SK-N-SH treated with all-trans-retinoic acid at 6 μM for 48 hours (cell line): ENCODE measurements at regions not wholly inside any gene's neighbourhood (a gene's known extent, or its start where the extent isn't known, plus 50 kb on each side); places are given as distances from the start of the nearest gene placed in this dataset.

Experiments
- ATAC-seq: fragments of 200-7000 bp; cut with Tn5 transposase; 3 replicates; pipeline ENCODE4 v1.9.1; 2020; ENCODE audit warnings: mild to moderate bottlenecking, moderate library complexity
- ARNTL ChIP-seq: fragments of 450-650 bp; formaldehyde crosslinking; IDR thresholded peaks from 2 replicates; pipeline ENCODE4 v1.5.0; 2020; ENCODE audit warnings: low read depth, mild to moderate bottlenecking, moderate library complexity, borderline replicate concordance
- BACH2 ChIP-seq: fragments of 250-450 bp; sonication (Bioruptor Pico); IDR thresholded peaks from 2 replicates; pipeline ENCODE4 v1.9.0; 2021; ENCODE audit warnings: mild to moderate bottlenecking, borderline replicate concordance
- CSDC2 ChIP-seq: fragments of 250-450 bp; sonication (Bioruptor Pico); IDR thresholded peaks from 2 replicates; pipeline ENCODE4 v1.5.0; 2020; ENCODE audit warnings: mild to moderate bottlenecking, moderate library complexity
- ESRRG ChIP-seq: fragments of 250-450 bp; sonication (Bioruptor Pico); IDR thresholded peaks from 2 replicates; pipeline ENCODE4 v1.6.1; 2021; ENCODE audit warnings: mild to moderate bottlenecking
- GLIS3 ChIP-seq: fragments of 250-450 bp; sonication (Bioruptor Pico); IDR thresholded peaks from 2 replicates; pipeline ENCODE4 v1.5.0; 2020; ENCODE audit warnings: mild to moderate bottlenecking, moderate library complexity
- ISL1 ChIP-seq: fragments of 250-450 bp; sonication (Bioruptor Pico); IDR thresholded peaks from 2 replicates; pipeline ENCODE4 v2.1.2; 2022; ENCODE audit warnings: mild to moderate bottlenecking, moderate library complexity
- PPARA ChIP-seq: fragments of 250-450 bp; sonication (Bioruptor Pico); IDR thresholded peaks from 2 replicates; pipeline ENCODE4 v1.5.0; 2020; ENCODE audit warnings: mild to moderate bottlenecking, borderline replicate concordance
- RARB ChIP-seq: fragments of 250-450 bp; sonication (Bioruptor Pico); IDR thresholded peaks from 2 replicates; pipeline ENCODE4 v1.8.0; 2021; ENCODE audit warnings: mild to moderate bottlenecking, moderate library complexity
- TCF4 ChIP-seq: fragments of 250-450 bp; sonication (Bioruptor Pico); IDR thresholded peaks from 2 replicates; pipeline ENCODE4 v1.8.0; 2021; ENCODE audit warnings: mild to moderate bottlenecking, moderate library complexity, borderline replicate concordance
- TOX ChIP-seq: fragments of 250-450 bp; sonication (Bioruptor Pico); IDR thresholded peaks from 2 replicates; pipeline ENCODE4 v1.8.0; 2021; ENCODE audit warnings: mild to moderate bottlenecking, moderate library complexity, borderline replicate concordance
- ZC3H10 ChIP-seq: fragments of 250-450 bp; sonication (Bioruptor Pico); IDR thresholded peaks from 2 replicates; pipeline ENCODE4 v1.5.1; 2021; ENCODE audit warnings: mild to moderate bottlenecking, moderate library complexity
- ZFP3 ChIP-seq: fragments of 250-450 bp; sonication (Bioruptor Pico); IDR thresholded peaks from 2 replicates; pipeline ENCODE4 v1.5.0; 2020; ENCODE audit warnings: mild to moderate bottlenecking, moderate library complexity
- ZFP30 ChIP-seq: fragments of 450-650 bp; formaldehyde crosslinking; IDR thresholded peaks from 2 replicates; pipeline ENCODE4 v1.5.0; 2022; ENCODE audit warnings: mild to moderate bottlenecking, moderate library complexity
- ZNF565 ChIP-seq: fragments of 450-650 bp; formaldehyde crosslinking; conservative IDR thresholded peaks from 2 replicates; pipeline ENCODE4 v1.5.0; 2020; ENCODE audit warnings: low read depth, mild to moderate bottlenecking, moderate library complexity
- ZNF70 ChIP-seq: fragments of 450-650 bp; formaldehyde crosslinking; IDR thresholded peaks from 2 replicates; pipeline ENCODE4 v1.5.0; 2020; ENCODE audit warnings: mild to moderate bottlenecking, moderate library complexity
- ZNF8 ChIP-seq: fragments of 450-650 bp; formaldehyde crosslinking; IDR thresholded peaks from 2 replicates; pipeline ENCODE4 v1.5.0; 2020; ENCODE audit warnings: mild to moderate bottlenecking, moderate library complexity
- TF ChIP-seq, protein P1 (sequence below): fragments of 250-450 bp; sonication (Bioruptor Pico); IDR thresholded peaks from 2 replicates; pipeline ENCODE4 v1.5.1; 2020; ENCODE audit warnings: low read depth, mild to moderate bottlenecking, moderate library complexity
- TF ChIP-seq, protein P2 (sequence below): fragments of 250-450 bp; sonication (Bioruptor Pico); IDR thresholded peaks from 2 replicates; pipeline ENCODE4 v1.5.0; 2020; ENCODE audit warnings: mild to moderate bottlenecking, moderate library complexity
- TF ChIP-seq, protein P3 (sequence below): fragments of 250-450 bp; sonication (Bioruptor Pico); IDR thresholded peaks from 2 replicates; pipeline ENCODE4 v1.8.0; 2020; ENCODE audit warnings: mild to moderate bottlenecking, moderate library complexity, borderline replicate concordance
- TF ChIP-seq, protein P4 (sequence below): fragments of 250-450 bp; sonication (Bioruptor Pico); IDR thresholded peaks from 2 replicates; pipeline ENCODE4 v1.5.1; 2021; ENCODE audit warnings: mild to moderate bottlenecking, moderate library complexity
- TF ChIP-seq, protein P5 (sequence below): fragments of 250-450 bp; sonication (Bioruptor Pico); IDR thresholded peaks from 2 replicates; pipeline ENCODE4 v1.8.0; 2021; ENCODE audit warnings: low read depth, mild to moderate bottlenecking, moderate library complexity, borderline replicate concordance

DNA sequence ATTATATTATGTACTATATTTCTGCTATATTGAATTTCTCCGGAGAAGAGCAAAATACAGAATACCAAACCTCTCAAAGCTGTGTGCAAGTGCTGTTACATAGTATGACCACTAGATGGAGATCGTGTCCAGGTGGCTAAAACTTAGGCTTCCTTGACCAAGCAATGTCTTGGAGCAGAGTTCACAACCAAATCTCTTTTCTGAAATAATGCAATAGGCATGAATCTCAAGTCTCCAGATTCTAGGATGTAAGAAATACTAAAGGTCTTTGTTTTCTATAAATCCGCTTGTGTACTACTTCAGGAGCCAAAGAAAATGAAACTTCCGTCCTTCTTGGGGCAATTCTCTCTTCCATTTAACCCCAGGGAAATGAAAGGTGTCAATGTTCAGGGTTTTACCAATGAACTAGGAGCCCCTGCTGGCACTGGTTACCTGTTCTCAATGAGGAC lies 181.5 kb upstream of the RAI14 start:
- TF ChIP-seq ARNTL (CRISPR knock-in tag) (no peak), ZNF70 (CRISPR knock-in tag) (no peak), ISL1 (CRISPR knock-in tag) (no peak), CSDC2 (CRISPR knock-in tag) (no peak), RARB (CRISPR knock-in tag) (no peak), ESRRG (no peak), ZNF8 (no peak), TOX (CRISPR knock-in tag) (no peak), ZFP30 (CRISPR knock-in tag) (no peak), ZNF565 (CRISPR knock-in tag) (no peak), GLIS3 (CRISPR knock-in tag) (no peak), ZC3H10 (CRISPR knock-in tag) (no peak), TCF4 (CRISPR knock-in tag) (no peak), ZFP3 (no peak), BACH2 (CRISPR knock-in tag) (no peak)
- TF ChIP-seq, protein P1, sequence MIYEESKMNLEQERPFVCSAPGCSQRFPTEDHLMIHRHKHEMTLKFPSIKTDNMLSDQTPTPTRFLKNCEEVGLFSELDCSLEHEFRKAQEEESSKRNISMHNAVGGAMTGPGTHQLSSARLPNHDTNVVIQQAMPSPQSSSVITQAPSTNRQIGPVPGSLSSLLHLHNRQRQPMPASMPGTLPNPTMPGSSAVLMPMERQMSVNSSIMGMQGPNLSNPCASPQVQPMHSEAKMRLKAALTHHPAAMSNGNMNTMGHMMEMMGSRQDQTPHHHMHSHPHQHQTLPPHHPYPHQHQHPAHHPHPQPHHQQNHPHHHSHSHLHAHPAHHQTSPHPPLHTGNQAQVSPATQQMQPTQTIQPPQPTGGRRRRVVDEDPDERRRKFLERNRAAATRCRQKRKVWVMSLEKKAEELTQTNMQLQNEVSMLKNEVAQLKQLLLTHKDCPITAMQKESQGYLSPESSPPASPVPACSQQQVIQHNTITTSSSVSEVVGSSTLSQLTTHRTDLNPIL (CRISPR knock-in tag), result no peak
- TF ChIP-seq, protein P2, sequence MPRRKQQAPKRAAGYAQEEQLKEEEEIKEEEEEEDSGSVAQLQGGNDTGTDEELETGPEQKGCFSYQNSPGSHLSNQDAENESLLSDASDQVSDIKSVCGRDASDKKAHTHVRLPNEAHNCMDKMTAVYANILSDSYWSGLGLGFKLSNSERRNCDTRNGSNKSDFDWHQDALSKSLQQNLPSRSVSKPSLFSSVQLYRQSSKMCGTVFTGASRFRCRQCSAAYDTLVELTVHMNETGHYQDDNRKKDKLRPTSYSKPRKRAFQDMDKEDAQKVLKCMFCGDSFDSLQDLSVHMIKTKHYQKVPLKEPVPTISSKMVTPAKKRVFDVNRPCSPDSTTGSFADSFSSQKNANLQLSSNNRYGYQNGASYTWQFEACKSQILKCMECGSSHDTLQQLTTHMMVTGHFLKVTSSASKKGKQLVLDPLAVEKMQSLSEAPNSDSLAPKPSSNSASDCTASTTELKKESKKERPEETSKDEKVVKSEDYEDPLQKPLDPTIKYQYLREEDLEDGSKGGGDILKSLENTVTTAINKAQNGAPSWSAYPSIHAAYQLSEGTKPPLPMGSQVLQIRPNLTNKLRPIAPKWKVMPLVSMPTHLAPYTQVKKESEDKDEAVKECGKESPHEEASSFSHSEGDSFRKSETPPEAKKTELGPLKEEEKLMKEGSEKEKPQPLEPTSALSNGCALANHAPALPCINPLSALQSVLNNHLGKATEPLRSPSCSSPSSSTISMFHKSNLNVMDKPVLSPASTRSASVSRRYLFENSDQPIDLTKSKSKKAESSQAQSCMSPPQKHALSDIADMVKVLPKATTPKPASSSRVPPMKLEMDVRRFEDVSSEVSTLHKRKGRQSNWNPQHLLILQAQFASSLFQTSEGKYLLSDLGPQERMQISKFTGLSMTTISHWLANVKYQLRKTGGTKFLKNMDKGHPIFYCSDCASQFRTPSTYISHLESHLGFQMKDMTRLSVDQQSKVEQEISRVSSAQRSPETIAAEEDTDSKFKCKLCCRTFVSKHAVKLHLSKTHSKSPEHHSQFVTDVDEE (CRISPR knock-in tag), result no peak
- TF ChIP-seq, protein P3, sequence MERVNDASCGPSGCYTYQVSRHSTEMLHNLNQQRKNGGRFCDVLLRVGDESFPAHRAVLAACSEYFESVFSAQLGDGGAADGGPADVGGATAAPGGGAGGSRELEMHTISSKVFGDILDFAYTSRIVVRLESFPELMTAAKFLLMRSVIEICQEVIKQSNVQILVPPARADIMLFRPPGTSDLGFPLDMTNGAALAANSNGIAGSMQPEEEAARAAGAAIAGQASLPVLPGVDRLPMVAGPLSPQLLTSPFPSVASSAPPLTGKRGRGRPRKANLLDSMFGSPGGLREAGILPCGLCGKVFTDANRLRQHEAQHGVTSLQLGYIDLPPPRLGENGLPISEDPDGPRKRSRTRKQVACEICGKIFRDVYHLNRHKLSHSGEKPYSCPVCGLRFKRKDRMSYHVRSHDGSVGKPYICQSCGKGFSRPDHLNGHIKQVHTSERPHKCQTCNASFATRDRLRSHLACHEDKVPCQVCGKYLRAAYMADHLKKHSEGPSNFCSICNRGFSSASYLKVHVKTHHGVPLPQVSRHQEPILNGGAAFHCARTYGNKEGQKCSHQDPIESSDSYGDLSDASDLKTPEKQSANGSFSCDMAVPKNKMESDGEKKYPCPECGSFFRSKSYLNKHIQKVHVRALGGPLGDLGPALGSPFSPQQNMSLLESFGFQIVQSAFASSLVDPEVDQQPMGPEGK, result no peak
- TF ChIP-seq, protein P4, sequence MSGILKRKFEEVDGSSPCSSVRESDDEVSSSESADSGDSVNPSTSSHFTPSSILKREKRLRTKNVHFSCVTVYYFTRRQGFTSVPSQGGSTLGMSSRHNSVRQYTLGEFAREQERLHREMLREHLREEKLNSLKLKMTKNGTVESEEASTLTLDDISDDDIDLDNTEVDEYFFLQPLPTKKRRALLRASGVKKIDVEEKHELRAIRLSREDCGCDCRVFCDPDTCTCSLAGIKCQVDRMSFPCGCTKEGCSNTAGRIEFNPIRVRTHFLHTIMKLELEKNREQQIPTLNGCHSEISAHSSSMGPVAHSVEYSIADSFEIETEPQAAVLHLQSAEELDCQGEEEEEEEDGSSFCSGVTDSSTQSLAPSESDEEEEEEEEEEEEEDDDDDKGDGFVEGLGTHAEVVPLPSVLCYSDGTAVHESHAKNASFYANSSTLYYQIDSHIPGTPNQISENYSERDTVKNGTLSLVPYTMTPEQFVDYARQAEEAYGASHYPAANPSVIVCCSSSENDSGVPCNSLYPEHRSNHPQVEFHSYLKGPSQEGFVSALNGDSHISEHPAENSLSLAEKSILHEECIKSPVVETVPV (CRISPR knock-in tag), result no peak
- peak; percentile 94 for ATAC-seq

DNA sequence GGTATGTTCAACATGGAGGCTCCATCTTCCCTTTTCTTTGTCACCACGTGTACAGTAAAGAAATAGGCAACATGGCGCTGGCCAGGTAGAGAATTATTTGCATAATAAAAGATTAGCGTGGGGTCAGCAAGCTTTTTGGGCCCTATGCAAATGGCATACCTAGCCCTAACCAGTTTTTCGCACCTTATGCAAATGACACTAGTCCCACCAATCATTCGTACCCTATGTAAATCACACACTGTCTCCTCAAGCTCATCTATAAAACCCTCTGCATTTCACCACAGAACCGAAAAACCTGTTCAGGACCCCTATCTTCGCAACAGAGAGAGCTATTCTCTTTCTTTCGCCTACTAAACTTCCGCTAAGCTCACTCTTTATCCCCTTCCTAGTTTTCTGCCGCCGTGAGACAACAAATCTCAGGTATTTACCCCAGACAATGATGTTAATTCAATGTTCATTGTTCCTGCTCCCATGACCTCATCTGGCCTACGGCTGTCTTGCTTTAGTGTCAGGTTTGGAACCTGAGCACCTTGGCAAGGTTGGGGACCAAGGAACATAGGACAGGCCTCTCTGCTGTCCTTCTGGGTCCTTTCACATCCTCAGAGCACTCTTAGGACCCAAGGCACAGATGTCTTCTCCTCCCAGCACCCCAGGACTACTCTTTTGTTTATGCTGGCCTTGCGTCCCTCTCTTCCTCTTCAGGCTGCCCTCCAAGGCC lies 180.7 kb upstream of the RAI14 start:
- TF ChIP-seq GLIS3 (CRISPR knock-in tag), result no peak
- no peak for TF ChIP-seq TCF4 (CRISPR knock-in tag)
- no peak for TF ChIP-seq ZFP30 (CRISPR knock-in tag)
- TF ChIP-seq, protein P4 (CRISPR knock-in tag), result no peak
- no peak for ATAC-seq

DNA sequence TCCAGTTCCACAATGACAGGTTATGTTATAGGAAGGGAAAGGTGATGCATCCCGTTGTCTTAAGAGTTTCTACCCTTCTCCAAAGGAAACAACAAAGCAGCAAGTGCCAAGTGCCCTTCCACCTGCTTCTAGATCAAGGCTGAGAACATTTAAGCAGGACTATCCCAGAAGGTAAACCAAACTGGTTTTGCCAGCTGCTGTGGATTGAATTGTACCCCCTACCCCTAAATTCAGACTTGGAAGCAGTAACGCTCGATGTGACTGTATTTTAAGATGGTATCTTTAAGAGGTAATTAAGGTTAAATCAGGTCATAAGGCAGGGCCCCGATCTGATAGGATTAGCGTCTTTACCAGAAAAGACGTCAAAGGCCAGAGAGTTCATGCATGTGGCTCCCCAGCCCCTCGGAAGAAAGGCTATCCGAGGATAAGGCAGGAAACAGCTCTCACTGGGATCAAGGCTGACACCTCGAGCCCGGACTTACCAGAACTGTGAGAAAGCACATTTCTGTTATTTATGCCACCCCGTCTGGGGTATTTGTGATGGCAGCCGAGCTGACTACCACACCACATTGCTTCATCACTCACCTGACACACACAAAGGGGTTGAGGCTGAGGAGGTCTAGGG lies 179.1 kb upstream of the RAI14 start:
- ATAC-seq, result no peak
- TF ChIP-seq TCF4 (CRISPR knock-in tag) (no peak), RARB (CRISPR knock-in tag) (no peak), ZC3H10 (CRISPR knock-in tag) (no peak), PPARA (CRISPR knock-in tag) (no peak), ZNF8 (no peak), ZFP3 (no peak), ESRRG (no peak)
- TF ChIP-seq, protein P5, sequence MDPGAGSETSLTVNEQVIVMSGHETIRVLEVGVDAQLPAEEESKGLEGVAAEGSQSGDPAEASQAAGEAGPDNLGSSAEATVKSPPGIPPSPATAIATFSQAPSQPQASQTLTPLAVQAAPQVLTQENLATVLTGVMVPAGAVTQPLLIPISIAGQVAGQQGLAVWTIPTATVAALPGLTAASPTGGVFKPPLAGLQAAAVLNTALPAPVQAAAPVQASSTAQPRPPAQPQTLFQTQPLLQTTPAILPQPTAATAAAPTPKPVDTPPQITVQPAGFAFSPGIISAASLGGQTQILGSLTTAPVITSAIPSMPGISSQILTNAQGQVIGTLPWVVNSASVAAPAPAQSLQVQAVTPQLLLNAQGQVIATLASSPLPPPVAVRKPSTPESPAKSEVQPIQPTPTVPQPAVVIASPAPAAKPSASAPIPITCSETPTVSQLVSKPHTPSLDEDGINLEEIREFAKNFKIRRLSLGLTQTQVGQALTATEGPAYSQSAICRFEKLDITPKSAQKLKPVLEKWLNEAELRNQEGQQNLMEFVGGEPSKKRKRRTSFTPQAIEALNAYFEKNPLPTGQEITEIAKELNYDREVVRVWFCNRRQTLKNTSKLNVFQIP, result no peak
- TF ChIP-seq, protein P4 (CRISPR knock-in tag), result no peak
